Epithelial cell of esophagus (primary cell): ENCODE measurements at regions not wholly inside any gene's neighbourhood (a gene's known extent, or its start where the extent isn't known, plus 50 kb on each side); places are given as distances from the start of the nearest gene placed in this dataset.
A peak's percentile ranks its signal among the peaks of the same experiment; 100 is the strongest.

Source experiments
- DNase-seq: peaks from one replicate; pipeline ENCODE4 v3.0.0; 2010; ENCODE audit warnings: low read depth
- H3K4me3 ChIP-seq: 2 replicates; pipeline ENCODE4 v1.5.1; 2011; ENCODE audit warnings: mild to moderate bottlenecking, low read length, control low read depth
- CTCF ChIP-seq: IDR thresholded peaks from 2 replicates; pipeline ENCODE4 v1.5.1; 2011; ENCODE audit warnings: low read depth, mild to moderate bottlenecking, low read length, control low read depth, inconsistent platforms; ENCODE audit not compliant: insufficient read depth; ENCODE audit errors: missing control alignments

GRCh38 chr7:106418094-106418493 lies 133.3 kb upstream of the NAMPT start:
- peak; percentile 88 for DNase-seq
- TF ChIP-seq CTCF = no peak
- no peak overlapping the region for H3K4me3 ChIP-seq

GRCh38 chr7:106417273-106417902 lies 132.6 kb upstream of the NAMPT start:
- no peak overlapping the region for H3K4me3 ChIP-seq
- DNase-seq = peak; percentile 89
- no peak for TF ChIP-seq CTCF

- TF ChIP-seq CTCF = no peak
- DNase-seq = no peak
- H3K4me3 ChIP-seq = no peak overlapping the region
Measured at GRCh38 chr7:106416430-106416829, 131.6 kb upstream of the NAMPT start.

- no peak overlapping the region for H3K4me3 ChIP-seq
- no peak for DNase-seq
- no peak for TF ChIP-seq CTCF
Measured at GRCh38 chr7:106415433-106415832, 130.7 kb upstream of the NAMPT start.

- no peak overlapping the region for H3K4me3 ChIP-seq
- TF ChIP-seq CTCF = no peak
- DNase-seq = no peak
Measured at GRCh38 chr7:106413446-106413845, 128.7 kb upstream of the NAMPT start.

- no peak for TF ChIP-seq CTCF
- no peak for DNase-seq
- H3K4me3 ChIP-seq = no peak overlapping the region
Measured at GRCh38 chr7:106405697-106406141, 120.9 kb upstream of the NAMPT start.

GRCh38 chr7:106402898-106403297 lies 118.1 kb upstream of the NAMPT start:
- DNase-seq = no peak
- H3K4me3 ChIP-seq = no peak overlapping the region
- TF ChIP-seq CTCF = no peak
